Glutamatergic neuron (in vitro differentiated cells): ENCODE measurements at regions not wholly inside any gene's neighbourhood (a gene's known extent, or its start where the extent isn't known, plus 50 kb on each side); places are given as distances from the start of the nearest gene placed in this dataset.

Experiments
- DNase-seq: peaks from one replicate; pipeline ENCODE4 v3.0.0; 2022
- H3K27ac Mint-ChIP-seq: one replicate; pipeline ENCODE4 v1.8.0; 2020; ENCODE audit warnings: mild to moderate bottlenecking, mixed read lengths, inconsistent platforms; ENCODE audit not compliant: unreplicated experiment
- H3K27me3 Mint-ChIP-seq: one replicate; pipeline ENCODE4 v1.8.0; 2020; ENCODE audit warnings: mild to moderate bottlenecking, moderate library complexity, mixed read lengths, inconsistent platforms; ENCODE audit not compliant: unreplicated experiment
- H3K36me3 Mint-ChIP-seq: one replicate; pipeline ENCODE4 v1.8.0; 2020; ENCODE audit warnings: mild to moderate bottlenecking, mixed read lengths, inconsistent platforms; ENCODE audit not compliant: unreplicated experiment
- H3K4me1 Mint-ChIP-seq: one replicate; pipeline ENCODE4 v1.8.0; 2020; ENCODE audit warnings: mild to moderate bottlenecking, low read depth, mixed read lengths, inconsistent platforms; ENCODE audit not compliant: unreplicated experiment
- H3K4me3 Mint-ChIP-seq: one replicate; pipeline ENCODE4 v1.8.0; 2020; ENCODE audit warnings: mild to moderate bottlenecking, mixed read lengths, inconsistent platforms; ENCODE audit not compliant: unreplicated experiment
- H3K9me3 Mint-ChIP-seq: one replicate; pipeline ENCODE4 v1.8.0; 2020; ENCODE audit warnings: mild to moderate bottlenecking, moderate library complexity, mixed read lengths, inconsistent platforms; ENCODE audit not compliant: unreplicated experiment
- CTCF ChIP-seq: fragments of 200-600 bp; sonication (generic); IDR thresholded peaks from one replicate; pipeline ENCODE4 v1.5.0; 2021; ENCODE audit not compliant: partially characterized antibody, unreplicated experiment

DNA sequence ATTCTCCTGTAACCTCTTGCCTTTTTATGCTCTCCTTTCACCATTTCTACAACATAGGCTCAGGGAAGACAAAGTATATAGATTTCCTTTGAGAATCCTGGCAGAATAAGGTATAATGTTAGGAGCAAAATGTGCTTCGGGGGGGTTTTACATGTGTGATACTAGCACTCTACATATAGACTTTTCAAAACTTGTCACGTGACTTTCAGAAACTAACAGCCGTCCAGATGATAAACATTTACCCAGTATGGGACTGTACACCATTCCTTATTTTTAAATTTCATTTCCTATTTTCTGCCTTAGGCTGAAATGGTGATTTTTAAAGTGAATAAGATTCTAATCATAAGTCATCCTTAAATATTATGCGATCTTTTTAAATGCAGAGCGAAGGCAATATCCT, 420.4 kb upstream of the PITX2 start:
- DNase-seq, result no peak
- no peaks in the 10 kb centered on the region for H3K36me3 Mint-ChIP-seq
- no peak overlapping the region for H3K4me3 Mint-ChIP-seq
- H3K4me1 Mint-ChIP-seq, result peaks cover 3% of the 10 kb centered on the region
- no peak overlapping the region for H3K27ac Mint-ChIP-seq
- no peaks in the 10 kb centered on the region for H3K27me3 Mint-ChIP-seq
- no peak for TF ChIP-seq CTCF
- H3K9me3 Mint-ChIP-seq, result no peaks in the 10 kb centered on the region

- H3K4me3 Mint-ChIP-seq, result no peak overlapping the region
- H3K36me3 Mint-ChIP-seq, result no peaks in the 10 kb centered on the region
- no peaks in the 10 kb centered on the region for H3K27me3 Mint-ChIP-seq
- H3K9me3 Mint-ChIP-seq, result peaks cover 1% of the 10 kb centered on the region
- TF ChIP-seq CTCF, result peak; percentile 52
- no peaks in the 10 kb centered on the region for H3K4me1 Mint-ChIP-seq
- no peak for DNase-seq
- H3K27ac Mint-ChIP-seq, result no peak overlapping the region
Observed at GRCh38 chr4:111045992-111046391, 423.1 kb upstream of the PITX2 start.

- Mint-ChIP-seq H3K9me3 (peaks cover 4% of the 10 kb centered on the region), H3K27me3 (no peaks in the 10 kb centered on the region), H3K36me3 (no peaks in the 10 kb centered on the region), H3K27ac (no peak overlapping the region), H3K4me3 (no peak overlapping the region), H3K4me1 (no peaks in the 10 kb centered on the region)
- no peak for TF ChIP-seq CTCF
- DNase-seq, result no peak
Observed at GRCh38 chr4:111046811-111047210, 423.9 kb upstream of the PITX2 start.

GRCh38 chr4:111048316-111048715, 425.4 kb upstream of the PITX2 start:
- H3K4me3 Mint-ChIP-seq, result no peak overlapping the region
- H3K36me3 Mint-ChIP-seq, result no peaks in the 10 kb centered on the region
- DNase-seq, result no peak
- H3K27ac Mint-ChIP-seq, result no peak overlapping the region
- no peak for TF ChIP-seq CTCF
- H3K4me1 Mint-ChIP-seq, result no peaks in the 10 kb centered on the region
- H3K9me3 Mint-ChIP-seq, result peaks cover 4% of the 10 kb centered on the region
- H3K27me3 Mint-ChIP-seq, result no peaks in the 10 kb centered on the region

- DNase-seq, result no peak
- TF ChIP-seq CTCF, result no peak
- H3K27me3 Mint-ChIP-seq, result no peaks in the 10 kb centered on the region
- no peaks in the 10 kb centered on the region for H3K4me1 Mint-ChIP-seq
- no peak overlapping the region for H3K27ac Mint-ChIP-seq
- no peak overlapping the region for H3K4me3 Mint-ChIP-seq
- H3K36me3 Mint-ChIP-seq, result no peaks in the 10 kb centered on the region
- H3K9me3 Mint-ChIP-seq, result no peaks in the 10 kb centered on the region
Observed at GRCh38 chr4:111064342-111064993, 441.6 kb upstream of the PITX2 start.
